AG09319 (cell line): ENCODE measurements at regions not wholly inside any gene's neighbourhood (a gene's known extent, or its start where the extent isn't known, plus 50 kb on each side); places are given as distances from the start of the nearest gene placed in this dataset.

Source experiments
- DNase-seq: peaks from one replicate; pipeline ENCODE4 v3.0.0-alpha.2; 2010; ENCODE audit warnings: low read depth; ENCODE audit errors: extremely low read depth
- CTCF ChIP-seq: IDR thresholded peaks from 2 replicates; pipeline ENCODE4 v1.5.1; 2011; ENCODE audit warnings: low read depth, mild to moderate bottlenecking, inconsistent platforms, low read length, moderate library complexity

GRCh38 chr9:79301085-79301484, 270.7 kb upstream of the TLE4 start:
- TF ChIP-seq CTCF = no peak
- DNase-seq = no peak

GRCh38 chr9:79301551-79302391, 270.0 kb upstream of the TLE4 start:
- no peak for TF ChIP-seq CTCF
- DNase-seq = no peak

DNA sequence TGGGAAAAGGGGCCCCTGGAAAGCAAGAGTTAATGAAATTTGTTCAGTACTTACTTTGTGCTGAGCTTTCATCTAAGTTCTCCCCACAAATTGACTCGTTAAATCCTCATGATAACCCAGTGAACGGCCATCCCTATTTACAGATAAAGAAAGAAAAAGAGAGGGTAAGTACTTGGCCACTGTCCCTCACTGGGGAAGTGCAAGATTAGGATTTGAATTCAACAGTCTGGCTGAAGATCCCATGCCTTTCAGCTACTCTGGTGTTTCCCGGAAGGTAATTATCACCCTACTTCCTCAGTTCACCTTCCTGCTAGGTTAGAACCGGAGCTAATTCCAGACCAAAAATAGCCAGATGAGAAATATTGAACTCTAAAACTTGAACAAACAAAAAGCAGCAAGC, 269.2 kb upstream of the TLE4 start:
- no peak for TF ChIP-seq CTCF

GRCh38 chr9:79308012-79308411, 263.8 kb upstream of the TLE4 start:
- no peak for DNase-seq
- TF ChIP-seq CTCF = no peak

More for the DNA sequence above, 269.2 kb upstream of the TLE4 start:
- no peak for DNase-seq

DNA sequence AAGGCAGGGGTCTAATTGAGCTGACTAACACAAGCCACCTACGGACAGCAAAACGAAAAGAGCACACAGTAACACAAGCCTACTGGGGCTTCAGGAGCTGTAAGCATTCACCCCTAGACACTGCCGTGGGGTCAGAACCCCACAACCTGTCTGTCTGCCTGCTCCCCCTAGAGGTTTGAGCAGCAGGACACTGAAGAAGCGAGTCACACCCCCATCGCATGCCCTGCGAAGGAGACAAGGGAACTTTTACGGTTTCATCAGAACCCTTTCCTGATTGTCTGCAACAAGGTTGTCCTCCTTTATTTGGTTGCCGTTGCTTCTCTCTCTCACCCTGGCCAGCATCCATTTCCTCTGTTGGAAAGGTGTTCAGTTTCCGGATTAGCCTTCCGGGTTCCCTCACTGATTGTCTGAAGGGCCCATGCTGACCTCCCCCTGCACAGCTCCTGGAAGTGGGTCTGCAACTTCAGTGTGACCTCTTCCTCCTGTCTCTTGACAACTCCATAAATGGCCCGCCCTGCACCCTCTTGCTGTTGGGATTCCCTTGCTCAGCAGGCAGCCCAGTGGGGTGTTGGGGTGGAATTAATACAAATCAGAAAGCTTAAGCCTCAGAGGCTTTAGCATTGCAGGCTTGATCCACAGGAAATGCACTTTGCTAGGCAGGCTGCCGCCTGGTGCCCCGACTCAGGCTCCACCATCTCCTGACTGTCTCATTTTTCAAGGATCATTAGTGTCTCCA, 258.9 kb upstream of the TLE4 start:
- no peak for DNase-seq
- no peak for TF ChIP-seq CTCF

GRCh38 chr9:79325501-79325900, 246.3 kb upstream of the TLE4 start:
- TF ChIP-seq CTCF = no peak
- peak; percentile 3 for DNase-seq

- TF ChIP-seq CTCF = no peak
- no peak for DNase-seq
Measured at GRCh38 chr9:79329861-79330260, 241.9 kb upstream of the TLE4 start.
